GM18519 (cell line): ENCODE measurements at regions not wholly inside any gene's neighbourhood (a gene's known extent, or its start where the extent isn't known, plus 50 kb on each side); places are given as distances from the start of the nearest gene placed in this dataset.

Source experiments
- ATAC-seq: cut with Tn5 transposase; IDR thresholded peaks from one replicate; pipeline ENCODE4 v1.9.1; 2021; ENCODE audit warnings: mild to moderate bottlenecking, moderate library complexity; ENCODE audit not compliant: unreplicated experiment, low FRiP score

- ATAC-seq, result no peak
Observed at GRCh38 chr13:85317781-85318180, 481.4 kb downstream of the SLITRK6 start.

DNA sequence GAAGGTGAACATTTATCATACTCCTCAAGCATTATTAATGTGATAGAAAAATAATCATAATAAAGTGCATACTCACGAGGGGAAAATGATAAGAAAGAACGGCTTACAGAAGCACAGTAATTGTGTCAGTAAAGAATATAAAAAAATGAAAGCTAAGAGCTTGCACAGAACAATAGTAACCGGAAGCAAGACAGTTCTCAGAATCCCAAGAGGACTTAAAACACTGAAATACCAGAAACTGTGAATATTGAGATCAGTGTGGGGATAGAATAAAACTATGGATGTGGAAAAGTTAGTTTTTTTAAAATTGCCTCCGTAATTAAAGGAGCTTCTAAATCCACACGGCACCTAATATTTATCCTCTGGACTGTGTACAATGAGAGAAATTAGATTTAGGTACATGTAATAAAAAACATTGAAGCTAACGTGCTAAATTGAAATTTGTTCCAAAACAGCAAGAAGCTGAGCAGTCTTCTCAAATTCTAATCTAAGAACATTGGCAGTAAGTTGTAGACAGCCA lies 482.7 kb downstream of the SLITRK6 start:
- ATAC-seq, result no peak

GRCh38 chr13:85314686-85315085 lies 484.5 kb downstream of the SLITRK6 start:
- no peak for ATAC-seq

DNA sequence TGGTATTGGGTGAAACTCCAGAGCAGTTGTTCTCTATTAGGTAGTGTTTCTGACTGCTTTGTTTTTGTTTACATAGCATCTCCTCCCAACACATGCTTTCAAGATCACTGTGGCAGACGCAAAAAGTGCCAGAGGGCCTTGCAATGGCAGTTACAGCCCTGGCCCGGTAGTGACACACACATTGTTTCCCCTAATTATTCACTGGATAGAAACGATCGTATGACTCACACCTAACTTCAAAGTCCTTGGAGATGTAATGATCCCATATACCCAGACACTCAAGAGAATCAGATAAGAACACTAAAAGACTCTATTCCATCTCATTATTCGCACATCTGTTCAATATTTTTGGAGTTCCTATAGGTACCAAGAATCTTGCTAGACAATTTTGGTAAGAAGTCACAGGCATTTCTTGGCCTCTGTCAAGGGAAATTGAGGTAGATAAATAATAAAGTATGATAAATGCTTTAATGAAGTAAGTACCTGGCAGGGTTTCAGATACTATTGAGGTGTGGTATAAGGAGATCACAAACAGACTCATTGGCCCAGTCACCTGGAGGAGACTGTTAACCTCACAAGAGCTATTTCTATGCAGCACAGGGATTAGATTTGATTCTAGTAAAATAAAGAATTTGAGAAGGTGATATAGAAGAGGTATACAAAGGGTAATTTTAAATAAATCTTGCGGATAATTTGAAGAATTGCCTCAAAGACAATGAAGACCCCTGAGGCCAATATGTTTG lies 485.3 kb downstream of the SLITRK6 start:
- ATAC-seq, result no peak

GRCh38 chr13:85312071-85312470 lies 487.1 kb downstream of the SLITRK6 start:
- no peak for ATAC-seq

DNA sequence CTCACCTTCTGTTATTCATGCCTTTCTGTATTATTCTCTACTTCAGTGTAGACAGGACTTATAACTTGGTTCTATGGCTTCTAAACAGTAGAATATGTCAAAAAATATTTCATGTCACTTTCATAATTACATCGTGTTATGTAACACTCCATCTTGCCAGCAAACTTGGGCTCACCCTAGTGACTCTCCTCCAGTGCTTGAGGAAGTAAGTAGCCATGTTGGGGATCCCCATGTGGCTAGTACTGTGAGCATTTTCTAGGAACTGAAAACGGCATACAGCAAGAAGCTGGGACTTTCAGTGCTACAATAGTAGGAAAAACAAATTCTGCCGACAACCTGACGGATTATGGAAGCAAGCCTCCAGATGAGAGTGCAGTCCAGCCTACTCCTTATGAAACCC lies 495.6 kb downstream of the SLITRK6 start:
- no peak for ATAC-seq

GRCh38 chr13:85298387-85298924 lies 500.8 kb downstream of the SLITRK6 start:
- ATAC-seq, result no peak

GRCh38 chr13:85288698-85289097 lies 510.5 kb downstream of the SLITRK6 start:
- no peak for ATAC-seq

- ATAC-seq, result no peak
Observed at GRCh38 chr13:85287528-85287927, 511.7 kb downstream of the SLITRK6 start.

GRCh38 chr13:85286081-85286480 lies 513.1 kb downstream of the SLITRK6 start:
- ATAC-seq, result no peak

DNA sequence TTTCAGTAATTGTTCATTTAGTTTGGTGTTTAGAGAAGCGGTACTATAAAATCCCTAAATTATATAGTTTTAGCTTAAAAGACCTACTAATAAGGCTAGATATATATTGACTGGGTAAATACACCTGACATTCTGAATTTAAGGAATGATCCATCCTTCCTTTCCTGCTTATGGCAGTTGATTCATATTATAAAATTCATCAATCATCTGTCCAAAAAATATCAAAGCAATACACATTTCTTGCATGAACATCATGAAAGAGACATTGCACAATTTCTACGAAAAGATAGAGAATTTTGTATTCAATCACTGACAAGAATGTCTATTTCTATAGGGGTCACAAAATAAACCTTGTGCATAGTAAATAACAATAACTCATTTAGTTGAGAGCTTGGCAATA lies 514.9 kb downstream of the SLITRK6 start:
- no peak for ATAC-seq

GRCh38 chr13:85283408-85283807 lies 515.8 kb downstream of the SLITRK6 start:
- ATAC-seq, result no peak

GRCh38 chr13:85282876-85283275 lies 516.3 kb downstream of the SLITRK6 start:
- no peak for ATAC-seq

- ATAC-seq, result no peak
Observed at GRCh38 chr13:85278851-85279250, 520.4 kb downstream of the SLITRK6 start.

DNA sequence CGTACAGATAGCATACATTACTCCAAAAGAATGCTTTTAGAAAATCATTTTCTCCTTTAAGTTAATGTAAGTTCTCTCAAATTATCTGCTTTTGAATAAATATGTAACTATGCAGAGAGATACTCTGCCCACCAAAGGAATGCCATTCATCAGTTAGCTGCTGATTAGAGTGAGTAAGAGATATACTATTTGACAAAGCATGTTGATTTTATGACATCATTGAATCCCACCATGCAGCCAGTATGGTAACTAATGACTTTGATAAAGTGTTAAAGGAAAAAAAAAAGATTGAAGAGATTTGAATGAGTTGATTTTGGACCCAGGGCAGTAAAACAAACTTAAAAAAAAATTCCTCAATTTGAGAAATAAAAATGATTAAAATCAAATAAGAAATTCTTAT lies 521.5 kb downstream of the SLITRK6 start:
- ATAC-seq, result no peak

GRCh38 chr13:85266771-85267170 lies 532.4 kb downstream of the SLITRK6 start:
- ATAC-seq, result no peak

DNA sequence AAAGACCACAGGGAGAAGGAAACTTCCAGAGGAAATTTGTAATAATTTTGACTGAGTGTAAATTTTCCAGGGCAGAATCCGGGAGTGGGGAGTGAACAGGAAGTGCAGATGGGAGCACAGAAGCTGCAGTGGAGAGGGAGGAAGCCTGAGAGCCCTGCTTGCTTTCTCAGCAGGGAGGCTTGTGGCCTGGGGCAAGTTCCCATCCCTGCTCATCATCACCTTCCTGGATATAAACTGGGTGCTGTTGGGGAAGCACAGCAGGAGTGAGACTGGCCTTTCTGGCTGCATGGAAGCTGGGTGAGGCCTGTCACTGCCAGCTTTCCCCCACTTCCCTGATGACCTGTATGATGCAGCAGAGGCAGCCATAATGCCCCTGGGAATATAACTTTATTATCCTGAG lies 532.9 kb downstream of the SLITRK6 start:
- no peak for ATAC-seq

- ATAC-seq, result no peak
Observed at GRCh38 chr13:85265296-85265695, 533.9 kb downstream of the SLITRK6 start.

- no peak for ATAC-seq
Observed at GRCh38 chr13:85262499-85262898, 536.7 kb downstream of the SLITRK6 start.

DNA sequence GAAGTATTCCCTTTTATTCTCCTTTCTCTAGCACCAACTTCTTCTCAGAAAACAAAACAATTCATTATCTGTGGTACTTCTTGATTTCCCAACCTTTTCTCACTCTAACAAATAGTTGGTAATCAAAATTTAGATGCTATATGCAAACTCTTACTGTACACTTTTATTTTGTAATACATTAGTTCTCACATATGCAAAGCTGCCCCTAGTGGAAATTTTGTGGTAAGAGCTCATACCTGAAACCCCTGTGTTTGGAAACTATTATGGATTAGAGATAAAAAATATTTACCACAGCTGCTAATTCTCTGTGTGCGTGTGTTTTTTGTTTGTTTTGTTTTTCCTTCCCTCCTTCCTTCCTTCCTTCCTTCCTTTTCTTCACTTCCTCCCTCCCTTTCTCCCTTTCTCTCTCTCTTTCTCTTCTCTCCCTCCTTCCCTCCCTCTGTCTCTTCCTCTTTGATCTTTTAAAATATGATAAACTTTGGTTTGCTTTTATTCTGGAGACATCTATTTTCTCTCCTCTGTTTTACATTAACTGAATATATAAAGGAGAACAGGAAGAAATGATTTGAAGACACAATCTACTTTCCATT lies 537.4 kb downstream of the SLITRK6 start:
- no peak for ATAC-seq

DNA sequence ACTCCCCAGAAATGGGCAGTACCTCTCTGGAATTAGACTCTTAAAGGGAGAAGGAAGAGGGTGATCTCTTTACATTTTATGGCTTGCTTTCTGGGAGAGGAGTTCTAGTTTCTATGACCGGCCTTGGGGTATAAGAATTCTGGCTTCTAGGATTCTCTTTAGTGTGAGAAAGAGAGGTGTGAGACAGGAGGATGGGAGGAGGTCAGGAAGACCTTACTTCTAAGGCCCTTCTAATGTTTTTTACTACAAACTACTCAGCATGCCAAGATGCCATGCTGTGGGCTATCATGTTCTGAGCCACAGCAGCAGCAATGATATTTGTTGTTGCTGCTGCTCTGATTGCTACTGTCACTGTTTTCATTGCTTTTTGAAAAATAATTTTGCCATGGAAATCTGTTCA lies 538.3 kb downstream of the SLITRK6 start:
- ATAC-seq, result no peak

DNA sequence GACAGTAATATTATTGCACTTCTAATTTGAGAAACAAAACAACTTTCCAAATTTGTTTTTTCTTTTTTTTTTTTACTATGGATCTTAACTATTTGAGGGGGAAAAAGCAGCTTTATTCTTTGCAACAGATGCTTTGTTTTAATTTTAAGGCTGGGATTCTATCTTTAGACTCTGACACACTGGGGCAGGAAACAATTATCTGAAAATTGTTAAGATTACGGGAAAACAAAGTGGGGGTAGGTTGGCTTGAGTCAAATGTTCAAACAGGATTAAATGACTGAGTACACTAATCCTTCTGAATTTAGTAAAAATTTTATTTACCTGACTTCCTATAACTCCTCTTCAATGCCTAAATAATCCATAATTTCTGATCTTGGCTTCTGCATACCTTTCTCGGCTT lies 543.2 kb downstream of the SLITRK6 start:
- no peak for ATAC-seq
